ENCODE measurements at regions not wholly inside any gene's neighbourhood (a gene's known extent, or its start where the extent isn't known, plus 50 kb on each side); places are given as distances from the start of the nearest gene placed in this dataset.
A peak's percentile ranks its signal among the peaks of the same experiment; 100 is the strongest.

DNA sequence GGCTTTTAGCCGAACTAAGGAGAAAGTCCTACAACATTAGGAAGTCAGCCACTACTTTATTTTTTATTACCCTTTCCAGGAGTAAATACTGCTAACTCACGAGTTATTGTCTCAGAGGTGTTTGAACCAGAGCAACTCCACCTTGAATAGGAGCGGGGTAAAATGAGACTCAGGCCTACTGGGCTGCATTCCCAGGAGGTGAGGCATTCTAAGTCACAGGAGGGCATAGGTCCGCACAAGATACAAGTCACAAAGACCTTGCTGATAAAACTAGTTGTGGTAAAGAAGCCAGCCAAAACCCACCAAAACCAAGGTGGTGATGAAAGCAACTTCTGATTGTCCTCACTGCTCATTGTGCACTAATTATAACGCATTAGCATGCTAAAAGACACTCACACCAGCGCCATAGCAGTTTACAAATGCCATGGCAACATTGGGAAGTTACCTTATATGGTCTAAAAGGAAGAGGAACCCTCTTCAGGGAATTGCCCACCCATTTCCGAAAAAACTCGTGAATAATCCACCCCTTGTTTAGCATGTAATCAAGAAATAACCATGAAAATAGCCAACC lies 555.9 kb downstream of the IGSF11 start:
- intact Hi-C loops (cut with micrococcal nuclease), result no loop called here
- WGBS (ENCODE audit: insufficient coverage, low coverage, missing lambda C conversion rate), result 11% methylated on average over 6 of the region's 8 CpGs
- H2AFZ ChIP-seq (ENCODE audit: low read depth, low read length), result no peak overlapping the region

More for the DNA sequence above, 555.9 kb downstream of the IGSF11 start:
- Histone ChIP-seq H3K79me2 (ENCODE audit: control insufficient read depth, insufficient read depth, low read length) (no peaks in the 10 kb centered on the region), H3K27me3 (ENCODE audit: control insufficient read depth in 2 of 2, insufficient read depth in 2 of 2, low read length in 2 of 2) (no peaks in the 10 kb centered on the region), H3K9me3 (replicated peaks; ENCODE audit: control insufficient read depth, insufficient read depth, low read depth, low read length) (no peaks in the 10 kb centered on the region), H3K9me1 (ENCODE audit: control insufficient read depth, insufficient read depth, low read length) (no peaks in the 10 kb centered on the region), H3K27ac (ENCODE audit: extremely low read depth, low read depth, low read length) (no peak overlapping the region), H3K4me2 (ENCODE audit: insufficient read depth, low read length) (no peak overlapping the region), H4K20me1 (replicated peaks; ENCODE audit: control insufficient read depth, insufficient read depth, low read length) (no peaks in the 10 kb centered on the region), H3K9ac (ENCODE audit: insufficient read depth in 1 of 2, low read depth in 2 of 2, low read length in 2 of 2) (no peak overlapping the region), H3K4me3 (no peak overlapping the region), H3K36me3 (ENCODE audit: control insufficient read depth, insufficient read depth, low read length) (no peaks in the 10 kb centered on the region), H3K4me1 (replicated peaks in 1 of 2; ENCODE audit: control insufficient read depth in 2 of 2, insufficient read depth in 2 of 2, low read length in 2 of 2) (no peaks in the 10 kb centered on the region)
- ATAC-seq (no peak), FAIRE-seq (no peak), DNase-seq (ENCODE audit: extremely low read depth in 1 of 4, low spot score in 3 of 4) (no peak)
- in situ Hi-C loops (cut with MboI), result no loop called here
- ChIA-PET POLR2A (no interaction called here), CTCF (ENCODE audit: low intra/inter-chr PET ratio) (no interaction called here)
- BruUV-seq (replicated peaks), result no TSS peak
- peak; percentile 33 for TF ChIP-seq RFX1 (IDR thresholded peaks at IDR 0.05)
- TF ChIP-seq ZNF830 (CRISPR knock-in tag; IDR thresholded peaks at IDR 0.05), result no peak
- TF ChIP-seq, protein P1, sequence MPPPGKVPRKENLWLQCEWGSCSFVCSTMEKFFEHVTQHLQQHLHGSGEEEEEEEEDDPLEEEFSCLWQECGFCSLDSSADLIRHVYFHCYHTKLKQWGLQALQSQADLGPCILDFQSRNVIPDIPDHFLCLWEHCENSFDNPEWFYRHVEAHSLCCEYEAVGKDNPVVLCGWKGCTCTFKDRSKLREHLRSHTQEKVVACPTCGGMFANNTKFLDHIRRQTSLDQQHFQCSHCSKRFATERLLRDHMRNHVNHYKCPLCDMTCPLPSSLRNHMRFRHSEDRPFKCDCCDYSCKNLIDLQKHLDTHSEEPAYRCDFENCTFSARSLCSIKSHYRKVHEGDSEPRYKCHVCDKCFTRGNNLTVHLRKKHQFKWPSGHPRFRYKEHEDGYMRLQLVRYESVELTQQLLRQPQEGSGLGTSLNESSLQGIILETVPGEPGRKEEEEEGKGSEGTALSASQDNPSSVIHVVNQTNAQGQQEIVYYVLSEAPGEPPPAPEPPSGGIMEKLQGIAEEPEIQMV (tag; conservative IDR thresholded peaks at IDR 0.05; ENCODE audit: low read depth), result no peak
- TF ChIP-seq ZC3H4 (CRISPR knock-in tag; IDR thresholded peaks at IDR 0.05; ENCODE audit: borderline replicate concordance), result no peak
- TF ChIP-seq, protein P2, sequence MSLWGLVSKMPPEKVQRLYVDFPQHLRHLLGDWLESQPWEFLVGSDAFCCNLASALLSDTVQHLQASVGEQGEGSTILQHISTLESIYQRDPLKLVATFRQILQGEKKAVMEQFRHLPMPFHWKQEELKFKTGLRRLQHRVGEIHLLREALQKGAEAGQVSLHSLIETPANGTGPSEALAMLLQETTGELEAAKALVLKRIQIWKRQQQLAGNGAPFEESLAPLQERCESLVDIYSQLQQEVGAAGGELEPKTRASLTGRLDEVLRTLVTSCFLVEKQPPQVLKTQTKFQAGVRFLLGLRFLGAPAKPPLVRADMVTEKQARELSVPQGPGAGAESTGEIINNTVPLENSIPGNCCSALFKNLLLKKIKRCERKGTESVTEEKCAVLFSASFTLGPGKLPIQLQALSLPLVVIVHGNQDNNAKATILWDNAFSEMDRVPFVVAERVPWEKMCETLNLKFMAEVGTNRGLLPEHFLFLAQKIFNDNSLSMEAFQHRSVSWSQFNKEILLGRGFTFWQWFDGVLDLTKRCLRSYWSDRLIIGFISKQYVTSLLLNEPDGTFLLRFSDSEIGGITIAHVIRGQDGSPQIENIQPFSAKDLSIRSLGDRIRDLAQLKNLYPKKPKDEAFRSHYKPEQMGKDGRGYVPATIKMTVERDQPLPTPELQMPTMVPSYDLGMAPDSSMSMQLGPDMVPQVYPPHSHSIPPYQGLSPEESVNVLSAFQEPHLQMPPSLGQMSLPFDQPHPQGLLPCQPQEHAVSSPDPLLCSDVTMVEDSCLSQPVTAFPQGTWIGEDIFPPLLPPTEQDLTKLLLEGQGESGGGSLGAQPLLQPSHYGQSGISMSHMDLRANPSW (CRISPR knock-in tag; IDR thresholded peaks at IDR 0.05), result no peak
- peak in 1 of 2 experiments; percentile 25; a peak in 1 of 4 replicates for TF ChIP-seq SRF (CRISPR knock-in tag; IDR thresholded peaks at IDR 0.05)
- TF ChIP-seq TEAD4 (IDR thresholded peaks at IDR 0.05; ENCODE audit: low read length), result no peak
- TF ChIP-seq TEAD4 (CRISPR knock-in tag; IDR thresholded peaks at IDR 0.05; ENCODE audit: borderline replicate concordance), result no peak
- no peak for TF ChIP-seq ZSCAN32 (CRISPR knock-in tag; IDR thresholded peaks at IDR 0.05)
- no peak for TF ChIP-seq PURB (CRISPR knock-in tag; IDR thresholded peaks at IDR 0.05; ENCODE audit: low read depth)

Measured in K562 (cell line).